IMR-90 (cell line): ENCODE measurements at regions not wholly inside any gene's neighbourhood (a gene's known extent, or its start where the extent isn't known, plus 50 kb on each side); places are given as distances from the start of the nearest gene placed in this dataset.

Experiments used
- ATAC-seq: fragments of 200-7000 bp; cut with Tn5 transposase; 2 replicates; pipeline ENCODE4 v1.9.1; 2020; ENCODE audit warnings: low read depth, mild to moderate bottlenecking, moderate library complexity
- BruUV-seq: library from RNA; stranded (reverse); fragments of 400-500 nt; replicated peaks from 2 replicates; lab custom pipeline; 2021; lab: Mats Ljungman, UMichigan
- CTCF ChIA-PET: fragments of 300-600 bp; formaldehyde crosslinking; extraction: SDS; loops from one replicate; lab custom pipeline; 2021; ENCODE audit warnings: antibody characterized with exemption; lab: Yijun Ruan, JAX
- POLR2A ChIA-PET: fragments of 300-600 bp; sonication (Branson Sonifier 250); formaldehyde crosslinking; loops from one replicate; lab custom pipeline; 2022; ENCODE audit warnings: antibody characterized with exemption; ENCODE audit not compliant: unreplicated experiment; lab: Charles Lee
- DNase-seq: peaks from one replicate; pipeline ENCODE4 v3.0.0; 2013
- H2AFZ ChIP-seq: replicated peaks from 2 replicates; pipeline ENCODE3; 2013; ENCODE audit warnings: low read length, mild to moderate bottlenecking; ENCODE audit not compliant: poor library complexity
- H2AK5ac ChIP-seq: 2 replicates; pipeline ENCODE4 v1.6.1; 2013; ENCODE audit warnings: low read depth, low read length, inconsistent platforms
- H2AK9ac ChIP-seq: replicated peaks from 2 replicates; pipeline ENCODE3; 2013; ENCODE audit warnings: mild to moderate bottlenecking, low read depth, low read length, moderate library complexity; ENCODE audit not compliant: poor library complexity
- H2BK120ac ChIP-seq: 2 replicates; pipeline ENCODE4 v1.6.1; 2013; ENCODE audit warnings: low read depth, low read length, inconsistent platforms
- H2BK15ac ChIP-seq: 3 replicates; pipeline ENCODE4 v1.6.1; 2013; ENCODE audit warnings: low read depth, low read length, inconsistent platforms
- H2BK20ac ChIP-seq: 2 replicates; pipeline ENCODE4 v1.6.1; 2013; ENCODE audit warnings: low read depth, mild to moderate bottlenecking, inconsistent platforms, low read length, moderate library complexity
- H2BK5ac ChIP-seq: 2 replicates; pipeline ENCODE4 v1.6.1; 2013; ENCODE audit warnings: mild to moderate bottlenecking, low read depth, low read length, inconsistent platforms; ENCODE audit not compliant: poor library complexity, severe bottlenecking
- H3K14ac ChIP-seq: replicated peaks from 2 replicates; pipeline ENCODE4 v1.6.1; 2013; ENCODE audit warnings: low read depth, low read length, inconsistent platforms
- H3K18ac ChIP-seq: 2 replicates; pipeline ENCODE4 v1.6.1; 2013; ENCODE audit warnings: low read depth, low read length, control low read depth
- H3K23ac ChIP-seq: 2 replicates; pipeline ENCODE4 v1.6.1; 2013; ENCODE audit warnings: low read depth, low read length, inconsistent platforms
- H3K27ac ChIP-seq: 2 replicates; pipeline ENCODE4 v1.5.1; 2013; ENCODE audit warnings: mild to moderate bottlenecking, control low read depth, low read length; ENCODE audit not compliant: insufficient read depth
- H3K27me3 ChIP-seq: 2 replicates; pipeline ENCODE4 v1.6.1; 2013; ENCODE audit warnings: low read length; ENCODE audit not compliant: control insufficient read depth, insufficient read depth
- H3K36me3 ChIP-seq: 2 replicates; pipeline ENCODE4 v1.6.1; 2013; ENCODE audit warnings: low read length, mixed read lengths; ENCODE audit not compliant: control insufficient read depth, insufficient read depth
- H3K4ac ChIP-seq: 2 replicates; pipeline ENCODE4 v1.6.1; 2013; ENCODE audit warnings: low read depth, low read length, inconsistent platforms
- H3K4me1 ChIP-seq: 2 replicates; pipeline ENCODE4 v1.6.1; 2013; ENCODE audit warnings: low read length, mixed read lengths; ENCODE audit not compliant: control insufficient read depth, insufficient read depth
- H3K4me2 ChIP-seq: 2 replicates; pipeline ENCODE4 v1.6.1; 2013; ENCODE audit warnings: low read depth, mild to moderate bottlenecking, control low read depth, low read length, moderate library complexity
- H3K4me3 ChIP-seq: 2 replicates; pipeline ENCODE4 v1.5.1; 2013; ENCODE audit warnings: low read depth, mild to moderate bottlenecking, control low read depth, low read length, moderate library complexity; ENCODE audit not compliant: insufficient read depth
- H3K56ac ChIP-seq: 2 replicates; pipeline ENCODE4 v1.6.1; 2013; ENCODE audit warnings: low read length, inconsistent platforms; ENCODE audit not compliant: insufficient read depth; ENCODE audit errors: extremely low read depth
- H3K79me1 ChIP-seq, 2 experiments: 2 replicates each; pipeline ENCODE4 v1.6.1; 2013; ENCODE audit warnings: low read length in 2 of 2, inconsistent platforms in 1 of 2, low read depth in 1 of 2
- H3K9ac ChIP-seq: 2 replicates; pipeline ENCODE4 v1.6.1; 2013; ENCODE audit warnings: low read depth, low read length, control low read depth
- H3K9me1 ChIP-seq: 2 replicates; pipeline ENCODE4 v1.6.1; 2013; ENCODE audit warnings: low read length, inconsistent platforms; ENCODE audit not compliant: insufficient read depth
- H3K9me3 ChIP-seq: 2 replicates; pipeline ENCODE4 v1.6.1; 2013; ENCODE audit warnings: low read length; ENCODE audit not compliant: control insufficient read depth, insufficient read depth
- H4K20me1 ChIP-seq: 2 replicates; pipeline ENCODE4 v1.6.1; 2013; ENCODE audit warnings: low read length, inconsistent platforms; ENCODE audit not compliant: insufficient read depth
- H4K5ac ChIP-seq: 2 replicates; pipeline ENCODE4 v1.6.1; 2013; ENCODE audit warnings: mild to moderate bottlenecking, low read depth, low read length, control low read depth
- H4K8ac ChIP-seq, 2 experiments: 2 replicates each; pipeline ENCODE4 v1.6.1; 2013; ENCODE audit warnings: low read depth in 2 of 2, low read length in 2 of 2, control low read depth in 1 of 2, inconsistent platforms in 1 of 2
- H4K91ac ChIP-seq: 2 replicates; pipeline ENCODE4 v1.6.1; 2013; ENCODE audit warnings: low read depth, low read length, inconsistent platforms; ENCODE audit not compliant: insufficient read depth
- CEBPB ChIP-seq: IDR thresholded peaks from 2 replicates; pipeline ENCODE4 v1.6.1; 2012; ENCODE audit warnings: low read depth, low read length, improper control_type of control experiment
- CHD1 ChIP-seq: IDR thresholded peaks from 2 replicates; pipeline ENCODE4 v1.6.1; 2012; ENCODE audit warnings: low read depth, low read length, improper control_type of control experiment
- POLR2A ChIP-seq: IDR thresholded peaks from 2 replicates; pipeline ENCODE4 v1.6.1; 2012; ENCODE audit warnings: mild to moderate bottlenecking, low read depth, low read length
- RAD21 ChIP-seq: IDR thresholded peaks from 2 replicates; pipeline ENCODE4 v1.6.1; 2012; ENCODE audit warnings: low read length, improper control_type of control experiment
- RCOR1 ChIP-seq: IDR thresholded peaks from 2 replicates; pipeline ENCODE4 v1.6.1; 2012; ENCODE audit warnings: mild to moderate bottlenecking, low read length, improper control_type of control experiment; ENCODE audit not compliant: insufficient replicate concordance
- RFX5 ChIP-seq: IDR thresholded peaks from 2 replicates; pipeline ENCODE4 v1.8.0; 2012; ENCODE audit warnings: low read depth, mild to moderate bottlenecking, low read length, moderate library complexity
- SMC3 ChIP-seq: fragments of 150-350 bp; IDR thresholded peaks from 2 replicates; pipeline ENCODE4 v1.6.1; 2016; ENCODE audit warnings: low read depth, mild to moderate bottlenecking, antibody characterized with exemption, low read length, moderate library complexity
- WGBS, 2 experiments: methylation state at CpG; one replicate each; pipeline versions ENCODE4 v1.1.5 to v1.1.7; 2013; ENCODE audit warnings: missing lambda C conversion rate in 2 of 2; ENCODE audit not compliant: insufficient read length in 1 of 2; ENCODE audit errors: extremely low coverage in 2 of 2; 5-methylcytosine and 5-hydroxymethylcytosine counted together
- dilution Hi-C: fragments of 300-500 bp; cut with HindIII; formaldehyde crosslinking; loops from one replicate; pipeline ENCODE4 v1.14.3; 2018; ENCODE audit warnings: low sequenced_read_pairs; ENCODE audit not compliant: unreplicated experiment
- in situ Hi-C: fragments of 300-500 bp; cut with MboI; formaldehyde crosslinking; loops from 3 replicates; pipeline ENCODE4 v1.14.3; 2019; ENCODE audit warnings: low sequenced_read_pairs, inconsistent platforms, mixed read lengths
- intact Hi-C: fragments of 100-400 bp; cut with micrococcal nuclease; formaldehyde crosslinking; loops from 2 replicates; pipeline ENCODE4 v1.10.0; 2022
- TF ChIP-seq, protein P1 (sequence below): fragments of 150-350 bp; IDR thresholded peaks from 2 replicates; pipeline ENCODE4 v1.6.1; 2017; ENCODE audit warnings: mild to moderate bottlenecking, antibody characterized with exemption, low read length, low read depth

DNA sequence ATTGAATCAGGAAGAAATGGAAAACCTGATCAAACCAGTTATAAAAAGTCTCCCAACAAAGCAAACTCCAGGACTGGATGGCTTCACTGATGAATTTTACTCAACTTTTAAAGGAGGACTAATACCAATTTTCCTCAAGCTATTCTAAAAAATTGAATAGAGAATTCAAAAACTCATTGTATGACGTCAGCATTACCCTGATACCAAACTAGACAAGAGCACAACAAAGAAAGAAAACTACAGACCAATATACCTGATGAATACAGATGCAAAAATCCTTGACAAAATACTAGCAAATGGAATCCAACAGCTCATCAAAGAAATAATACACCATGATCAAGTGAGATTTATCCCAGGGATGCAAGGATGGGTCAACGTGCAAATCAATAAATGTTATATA is 172.9 kb downstream of the FNDC1 start:
- Histone ChIP-seq H3K18ac (no peak overlapping the region), H3K23ac (no peak overlapping the region), H3K27me3 (no peaks in the 10 kb centered on the region), H2BK15ac (no peak overlapping the region), H4K8ac (no peak overlapping the region), H3K9ac (no peak overlapping the region), H4K91ac (no peak overlapping the region), H2BK120ac (no peak overlapping the region), H3K79me1 (no peaks in the 10 kb centered on the region), H3K27ac (no peak overlapping the region), H3K36me3 (no peaks in the 10 kb centered on the region), H3K4ac (no peak overlapping the region), H3K56ac (no peak overlapping the region), H3K9me1 (no peaks in the 10 kb centered on the region), H2AK5ac (no peak overlapping the region), H3K9me3 (no peaks in the 10 kb centered on the region; the same call in 1 of the 2 replicates), H2BK20ac (no peak overlapping the region), H3K4me3 (no peak overlapping the region), H4K5ac (no peak overlapping the region), H3K4me1 (no peaks in the 10 kb centered on the region), H2AK9ac (no peak overlapping the region), H2BK5ac (no peak overlapping the region), H2AFZ (no peak overlapping the region), H3K14ac (no peak overlapping the region), H4K20me1 (no peaks in the 10 kb centered on the region), H3K4me2 (no peak overlapping the region)
- BruUV-seq = no TSS peak
- TF ChIP-seq CEBPB = no peak
- TF ChIP-seq SMC3 = no peak
- no peak for TF ChIP-seq CHD1
- no peak for TF ChIP-seq RFX5
- TF ChIP-seq RCOR1 = no peak
- TF ChIP-seq, protein P1, sequence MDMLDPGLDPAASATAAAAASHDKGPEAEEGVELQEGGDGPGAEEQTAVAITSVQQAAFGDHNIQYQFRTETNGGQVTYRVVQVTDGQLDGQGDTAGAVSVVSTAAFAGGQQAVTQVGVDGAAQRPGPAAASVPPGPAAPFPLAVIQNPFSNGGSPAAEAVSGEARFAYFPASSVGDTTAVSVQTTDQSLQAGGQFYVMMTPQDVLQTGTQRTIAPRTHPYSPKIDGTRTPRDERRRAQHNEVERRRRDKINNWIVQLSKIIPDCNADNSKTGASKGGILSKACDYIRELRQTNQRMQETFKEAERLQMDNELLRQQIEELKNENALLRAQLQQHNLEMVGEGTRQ = no peak
- no peak for TF ChIP-seq POLR2A
- TF ChIP-seq RAD21 = no peak
- no CpG with 5 or more reads among the region's 2 CpGs for WGBS, 2 experiments
- dilution Hi-C loops = no loop called here
- intact Hi-C loops = no loop called here
- CTCF ChIA-PET = interaction anchor here (0.6 kb wide), 1 partner anchor 197 kb away, joined by 3 read pairs; no protein-coding TSS in a partner anchor
- ATAC-seq (no peak), DNase-seq (no peak)
- POLR2A ChIA-PET = no interaction called here
- in situ Hi-C loops = no loop called here
